Muscle of arm (tissue), 1 donor: ENCODE measurements at regions not wholly inside any gene's neighbourhood (a gene's known extent, or its start where the extent isn't known, plus 50 kb on each side); places are given as distances from the start of the nearest gene placed in this dataset.

Experiments
- DNase-seq: peaks from one replicate; pipeline ENCODE4 v3.0.0-alpha.2; 2013

- DNase-seq: no peak
Measured at GRCh38 chr1:5716126-5716525, 276.1 kb downstream of the NPHP4 start.

DNA sequence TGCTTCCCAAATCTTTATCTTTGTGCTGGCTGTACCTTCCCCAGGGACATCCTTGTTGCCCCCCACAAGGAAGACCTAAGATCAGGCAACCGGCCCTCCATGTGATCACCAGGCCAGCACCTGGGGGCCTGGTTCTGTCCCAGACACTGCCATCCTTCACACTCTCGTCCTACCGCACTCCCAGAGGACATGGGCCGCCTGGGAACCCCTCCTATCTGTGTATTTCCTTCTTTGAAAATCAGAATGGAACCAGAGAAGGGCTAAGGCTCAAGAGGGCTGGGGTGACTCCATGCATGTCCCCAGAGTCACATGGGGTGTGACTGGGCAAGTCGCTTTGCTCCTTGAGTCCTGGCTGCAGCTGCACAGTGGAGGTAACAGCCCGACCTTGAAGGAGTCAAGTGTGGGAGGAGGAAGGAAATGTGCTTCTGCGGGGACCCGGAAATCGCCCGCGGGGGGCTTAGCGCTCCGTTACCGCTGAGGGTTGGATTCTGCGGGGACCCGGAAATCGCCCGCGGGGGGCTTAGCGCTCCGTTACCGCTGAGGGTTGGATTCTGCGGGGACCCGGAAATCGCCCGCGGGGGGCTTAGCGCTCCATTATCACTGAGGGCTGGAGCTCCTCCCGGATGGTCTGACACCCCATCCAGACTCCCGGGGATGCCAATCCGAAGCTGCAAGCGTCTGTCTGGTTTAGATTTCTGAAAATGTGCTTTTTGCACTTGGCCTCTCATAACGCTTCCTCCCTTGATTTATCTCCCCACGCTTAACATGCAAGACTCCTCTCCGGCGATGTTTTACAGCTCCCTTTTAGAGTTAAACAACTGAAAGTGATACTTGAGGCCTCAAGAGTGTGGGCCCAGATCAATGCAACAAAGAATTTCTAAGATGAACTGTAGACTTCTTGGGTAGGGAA is 278.9 kb downstream of the NPHP4 start:
- DNase-seq: no peak

- DNase-seq: no peak
Measured at GRCh38 chr1:5711956-5712645, 280.1 kb downstream of the NPHP4 start.

DNA sequence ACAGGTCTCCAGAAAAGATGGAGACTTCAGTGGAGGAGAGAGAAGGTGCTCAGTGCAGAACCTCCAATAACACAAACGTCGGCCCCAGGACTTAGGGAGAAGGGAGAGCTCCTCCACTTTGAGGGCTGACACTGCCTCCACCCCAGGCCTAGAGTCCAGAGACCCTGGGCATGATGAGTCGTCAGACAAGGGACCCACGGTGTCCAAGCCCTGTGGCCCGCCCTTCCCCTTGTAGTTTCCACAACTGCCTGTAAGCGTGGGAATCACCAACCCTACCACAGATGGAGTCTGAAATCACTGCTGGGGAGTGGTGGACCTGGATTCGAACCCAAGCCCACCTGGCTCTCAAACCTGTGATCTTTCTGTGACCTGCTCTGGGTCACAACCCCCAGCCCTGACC is 281.1 kb downstream of the NPHP4 start:
- no peak for DNase-seq

DNA sequence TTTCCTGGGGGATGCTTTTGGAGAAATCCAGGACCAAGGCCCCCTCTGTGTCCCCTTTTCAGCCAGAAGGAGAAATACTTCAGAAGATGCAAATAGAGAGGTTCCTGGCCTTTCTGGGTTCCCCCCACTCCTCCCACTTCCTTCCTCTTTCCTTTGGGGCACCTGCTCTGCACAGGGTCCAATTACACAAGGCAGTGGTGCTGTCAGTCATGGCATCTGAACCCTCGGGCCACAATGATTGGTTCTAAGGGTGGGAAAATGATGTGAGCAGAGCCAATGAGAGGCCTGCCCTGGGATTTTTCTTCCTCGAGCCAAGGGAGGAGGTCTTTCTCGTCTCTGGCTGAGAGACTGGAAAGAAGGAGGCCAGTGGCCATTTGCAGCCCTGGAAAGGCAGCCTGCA is 282.2 kb downstream of the NPHP4 start:
- DNase-seq: no peak

- no peak for DNase-seq
Measured at GRCh38 chr1:5709461-5709975, 282.7 kb downstream of the NPHP4 start.

DNA sequence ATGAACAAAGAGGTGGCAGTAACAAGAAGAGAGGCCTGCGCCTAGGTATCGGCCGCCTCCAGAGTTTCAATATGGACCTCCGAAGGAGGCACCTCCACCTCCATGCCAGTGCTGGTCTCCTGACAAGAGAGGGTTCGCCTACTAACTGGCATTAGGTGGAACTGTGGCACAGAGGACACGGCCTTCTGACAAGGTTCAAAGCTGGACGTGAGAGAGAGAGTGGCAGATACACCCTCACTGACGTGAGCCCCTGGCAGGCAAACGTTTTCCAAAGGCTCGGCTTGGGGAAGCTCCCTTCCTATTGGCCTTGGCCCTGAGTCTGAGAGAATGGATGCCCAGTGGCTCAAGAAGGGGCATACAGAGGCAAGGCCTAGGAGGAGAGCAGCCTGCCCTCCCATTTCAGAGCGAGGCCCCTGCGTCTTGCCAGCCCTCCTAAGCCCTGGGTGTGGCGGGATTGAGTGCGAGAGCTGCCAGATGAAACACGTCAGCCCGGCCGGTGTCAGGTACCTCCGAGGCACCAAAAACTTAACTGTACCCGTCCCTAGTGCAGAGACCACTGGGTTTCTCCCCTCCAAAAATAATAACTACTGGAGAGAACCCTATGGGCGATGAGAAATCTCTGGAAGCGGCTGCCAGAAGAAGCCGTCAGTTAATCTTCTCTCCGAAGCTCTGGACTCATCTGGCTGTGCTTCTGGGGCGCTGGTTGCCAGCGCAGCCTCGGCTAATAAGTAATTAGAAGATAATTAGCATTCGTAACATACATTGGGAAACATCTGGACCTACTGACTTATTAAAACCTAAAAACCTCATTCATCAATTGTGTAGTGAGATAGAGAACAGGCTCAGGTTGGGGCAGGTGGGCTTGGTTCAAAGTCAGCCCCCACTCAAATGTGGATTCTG is 283.6 kb downstream of the NPHP4 start:
- DNase-seq: no peak

- no peak for DNase-seq
Measured at GRCh38 chr1:5707566-5708345, 284.5 kb downstream of the NPHP4 start.

- DNase-seq: no peak
Measured at GRCh38 chr1:5706239-5706638, 286.0 kb downstream of the NPHP4 start.

DNA sequence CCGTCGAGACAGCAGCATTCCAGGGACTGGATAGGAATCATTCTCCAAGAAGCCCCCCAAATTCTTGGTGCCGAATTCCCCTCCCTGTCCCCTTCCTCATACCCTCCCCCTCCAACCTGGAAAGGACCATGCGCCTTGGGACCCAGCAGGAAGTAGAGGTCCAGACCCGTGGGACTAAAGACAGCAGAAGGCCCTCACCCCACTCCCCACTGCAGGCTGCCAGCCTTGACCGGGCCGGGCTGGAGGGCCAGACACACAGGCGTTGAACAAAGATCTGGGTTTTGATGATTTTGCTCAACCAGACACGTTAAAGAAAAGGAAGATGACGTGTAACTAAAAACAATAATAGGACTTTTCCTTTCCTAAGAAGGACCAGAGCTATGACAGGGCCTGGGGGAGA is 286.5 kb downstream of the NPHP4 start:
- DNase-seq: no peak

- DNase-seq: no peak
Measured at GRCh38 chr1:5704561-5705514, 287.4 kb downstream of the NPHP4 start.

DNA sequence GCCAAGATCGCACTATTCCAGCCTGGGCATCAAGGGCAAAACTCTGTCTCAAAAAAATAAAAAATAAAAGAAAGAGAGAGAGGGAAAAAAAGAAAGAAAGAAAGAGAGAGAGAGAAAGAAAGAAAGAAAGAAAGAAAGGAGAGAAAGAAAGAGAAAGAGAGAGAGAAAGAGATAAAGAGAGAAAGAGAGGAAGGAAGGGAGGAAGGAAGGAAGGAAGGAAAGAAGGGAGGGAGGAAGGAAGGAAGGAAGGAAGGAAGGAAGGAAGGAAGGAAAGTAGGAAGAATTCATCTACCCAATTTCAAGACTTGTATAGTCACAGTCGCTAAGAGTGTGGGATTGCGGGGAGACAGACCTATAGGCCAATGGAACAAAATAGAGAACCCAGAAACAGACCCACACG is 290.6 kb downstream of the NPHP4 start:
- no peak for DNase-seq

GRCh38 chr1:5693568-5693967 is 298.7 kb downstream of the NPHP4 start:
- DNase-seq: no peak

DNA sequence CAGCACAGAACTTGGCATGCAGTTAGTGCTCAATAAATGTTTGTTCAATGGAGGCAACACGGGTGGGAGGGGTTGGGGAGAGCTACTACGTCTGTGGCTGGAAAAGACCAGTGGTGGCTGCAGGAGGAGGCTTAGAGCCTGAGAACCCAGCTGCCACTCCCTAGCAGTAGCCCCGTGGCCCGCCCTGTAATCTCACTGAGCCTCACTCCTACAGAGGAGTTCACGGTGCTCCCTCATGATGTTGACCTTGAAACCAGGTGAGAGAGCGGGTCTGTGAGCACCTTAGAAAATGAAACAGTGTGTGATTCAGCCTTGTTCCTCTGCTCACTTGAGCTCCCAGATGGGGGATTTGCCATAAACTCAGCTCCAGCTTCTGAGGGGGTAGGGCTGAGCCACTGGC is 299.6 kb downstream of the NPHP4 start:
- DNase-seq: no peak

DNA sequence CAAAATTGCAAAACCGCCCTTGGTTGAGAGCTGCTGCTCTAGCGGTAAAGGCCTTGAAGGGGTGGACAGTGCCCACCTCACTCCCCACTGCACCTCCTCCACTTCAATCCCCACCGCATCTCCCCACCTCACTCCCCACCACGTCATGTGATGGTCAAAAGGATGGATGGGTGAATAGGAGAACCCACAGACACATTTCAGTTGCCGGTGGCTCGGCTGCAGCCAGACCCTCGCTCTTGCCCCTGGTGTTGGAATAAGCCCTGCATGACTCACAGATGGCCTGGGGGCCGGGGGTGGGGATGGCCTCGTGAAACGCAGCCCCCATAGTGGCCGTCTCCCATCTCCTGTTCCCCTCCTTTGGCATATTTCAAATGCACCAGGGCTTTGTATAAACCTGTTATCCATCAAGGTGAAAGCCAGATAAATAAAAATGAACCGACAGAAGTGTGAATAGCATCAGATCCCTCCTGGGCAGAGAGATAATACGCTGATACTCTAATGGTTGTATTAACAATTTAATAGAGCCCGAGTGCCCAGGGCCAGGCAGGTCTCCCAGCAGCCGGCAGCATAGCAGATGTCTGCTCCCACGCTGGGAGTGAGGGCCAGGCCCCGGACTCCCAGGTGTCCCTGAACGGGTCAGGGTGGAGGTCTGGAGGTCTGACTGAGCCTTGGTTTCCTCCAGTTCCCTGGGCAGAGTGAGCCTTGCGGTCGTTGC is 300.3 kb downstream of the NPHP4 start:
- no peak for DNase-seq

DNA sequence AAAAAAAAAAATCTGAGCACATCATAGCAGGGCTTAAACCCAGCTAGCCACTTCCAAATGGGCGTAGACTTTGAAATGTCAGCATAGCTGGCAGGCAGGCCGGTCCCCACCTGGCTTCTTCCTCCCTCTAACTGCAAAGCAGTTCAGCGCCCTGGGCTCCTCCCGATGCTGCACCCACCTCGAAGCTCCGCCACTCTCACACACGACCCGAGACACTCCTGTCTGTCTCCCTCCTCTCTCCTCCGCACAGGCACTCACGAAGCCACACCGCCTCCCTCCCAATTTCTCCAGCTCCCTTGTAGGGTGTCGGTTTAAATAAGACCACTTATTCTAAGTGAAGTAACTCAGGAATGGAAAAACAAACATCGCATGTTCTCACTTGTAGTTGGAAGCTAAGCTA is 301.3 kb downstream of the NPHP4 start:
- no peak for DNase-seq

GRCh38 chr1:5690291-5690690 is 301.9 kb downstream of the NPHP4 start:
- DNase-seq: no peak

- DNase-seq: no peak
Measured at GRCh38 chr1:5688081-5689077, 303.8 kb downstream of the NPHP4 start.
